GM21529 (cell line): ENCODE measurements at regions not wholly inside any gene's neighbourhood (a gene's known extent, or its start where the extent isn't known, plus 50 kb on each side); places are given as distances from the start of the nearest gene placed in this dataset.

ENCODE experiments used
- ATAC-seq: cut with Tn5 transposase; IDR thresholded peaks from one replicate; pipeline ENCODE4 v1.9.1; 2021; ENCODE audit not compliant: unreplicated experiment

GRCh38 chr1:55947446-55947845, 631.9 kb downstream of the PLPP3 start:
- no peak for ATAC-seq

DNA sequence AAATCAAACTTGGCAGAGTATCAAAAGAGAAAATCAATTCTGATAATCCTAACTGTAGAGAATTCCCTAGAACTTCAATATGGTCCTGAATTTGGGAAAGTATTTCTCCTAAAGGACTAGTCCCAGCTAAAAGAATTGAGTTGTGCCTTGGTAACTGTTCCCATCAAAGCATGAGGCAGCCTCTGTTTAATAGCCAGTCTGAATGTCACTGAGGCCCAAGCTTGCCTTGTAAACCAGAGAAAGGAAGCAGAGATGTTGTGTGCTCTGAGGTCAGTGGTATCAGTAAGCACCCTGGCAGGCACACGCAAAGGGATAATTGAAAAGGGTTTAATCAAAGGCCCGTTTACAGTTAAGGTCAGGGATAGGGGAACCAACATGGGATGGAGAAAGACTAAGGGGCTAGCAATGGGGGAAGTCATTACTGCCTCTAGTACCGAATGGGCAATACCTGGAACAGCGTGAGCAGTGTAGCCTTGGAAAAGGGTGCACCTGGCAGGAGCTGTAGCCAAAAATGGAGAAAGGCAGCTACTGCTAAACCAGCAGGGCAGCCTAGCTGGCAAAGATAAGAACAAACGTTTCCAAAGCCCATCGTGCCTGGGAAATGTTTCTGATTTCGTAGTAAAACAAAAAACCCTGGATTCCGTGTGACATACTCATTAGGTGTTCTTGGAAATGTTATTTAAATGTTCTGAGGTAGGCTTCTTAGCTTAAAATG, 635.5 kb downstream of the PLPP3 start:
- no peak for ATAC-seq

- ATAC-seq, result no peak
Observed at GRCh38 chr1:55943012-55943411, 636.4 kb downstream of the PLPP3 start.

- no peak for ATAC-seq
Observed at GRCh38 chr1:55939866-55940265, 639.5 kb downstream of the PLPP3 start.

DNA sequence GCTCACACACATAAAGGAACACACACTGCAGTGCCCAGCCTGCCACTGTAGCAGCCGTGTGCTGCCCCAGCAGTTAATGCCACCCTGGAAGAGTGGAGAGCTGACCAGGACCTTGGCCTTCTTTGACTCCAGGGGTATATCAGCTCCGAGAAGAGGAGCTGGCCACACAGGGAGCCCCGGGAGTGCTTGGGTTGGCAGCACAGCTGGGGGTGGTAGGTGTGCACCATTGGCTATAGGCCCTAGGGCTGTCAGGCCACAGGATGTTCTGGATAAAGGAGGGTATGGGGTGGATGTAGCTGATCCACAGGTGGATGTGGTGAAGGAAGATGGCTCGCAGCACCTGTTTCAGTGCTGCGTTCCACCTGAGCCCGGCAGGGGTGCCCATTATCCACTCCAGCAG, 640.5 kb downstream of the PLPP3 start:
- no peak for ATAC-seq

- no peak for ATAC-seq
Observed at GRCh38 chr1:55938376-55938850, 641.0 kb downstream of the PLPP3 start.

DNA sequence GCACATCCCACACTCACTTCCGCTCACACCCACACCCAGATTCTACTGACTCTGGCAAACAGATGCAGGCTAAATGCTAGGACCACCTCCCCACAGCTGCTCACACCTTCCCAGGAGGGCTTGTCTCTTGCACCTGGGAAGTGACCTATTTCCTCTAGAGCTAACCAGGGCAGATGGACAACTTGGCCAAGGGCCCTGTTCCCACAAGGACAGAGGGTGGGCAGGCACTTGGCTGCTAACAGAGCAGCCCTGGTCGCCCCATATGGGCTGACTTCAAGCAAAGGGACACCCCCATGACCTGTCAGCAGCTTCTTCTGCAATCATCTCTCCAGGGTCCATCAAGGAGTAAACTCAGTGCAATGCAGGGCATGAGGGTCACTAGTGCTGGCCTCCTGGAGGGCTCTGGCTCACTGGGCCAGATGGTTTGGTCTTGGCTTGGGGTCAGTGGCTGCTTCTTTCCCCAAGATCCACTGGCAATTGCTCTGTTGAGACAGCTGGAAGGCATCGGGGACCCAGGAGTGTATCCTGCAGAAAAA, 641.5 kb downstream of the PLPP3 start:
- ATAC-seq, result no peak

GRCh38 chr1:55935236-55935635, 644.1 kb downstream of the PLPP3 start:
- ATAC-seq, result no peak

DNA sequence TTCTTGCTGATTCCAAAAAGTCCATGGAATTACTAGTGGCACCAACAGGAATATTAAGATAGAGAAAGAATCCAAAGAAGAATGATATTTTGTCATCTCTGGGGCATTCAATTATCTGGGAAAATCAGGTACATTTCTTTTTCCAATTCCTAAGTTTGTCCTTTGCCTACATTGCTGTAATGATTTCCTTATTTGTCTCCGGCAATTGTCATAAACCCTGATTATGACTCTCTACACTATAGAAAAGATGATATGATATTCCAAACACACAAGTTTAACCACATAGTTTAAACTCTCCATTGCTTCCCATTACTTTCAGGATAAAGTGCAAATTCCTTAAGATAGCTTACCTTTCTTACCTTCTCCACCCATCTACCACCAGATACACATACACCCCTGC, 647.0 kb downstream of the PLPP3 start:
- no peak for ATAC-seq

DNA sequence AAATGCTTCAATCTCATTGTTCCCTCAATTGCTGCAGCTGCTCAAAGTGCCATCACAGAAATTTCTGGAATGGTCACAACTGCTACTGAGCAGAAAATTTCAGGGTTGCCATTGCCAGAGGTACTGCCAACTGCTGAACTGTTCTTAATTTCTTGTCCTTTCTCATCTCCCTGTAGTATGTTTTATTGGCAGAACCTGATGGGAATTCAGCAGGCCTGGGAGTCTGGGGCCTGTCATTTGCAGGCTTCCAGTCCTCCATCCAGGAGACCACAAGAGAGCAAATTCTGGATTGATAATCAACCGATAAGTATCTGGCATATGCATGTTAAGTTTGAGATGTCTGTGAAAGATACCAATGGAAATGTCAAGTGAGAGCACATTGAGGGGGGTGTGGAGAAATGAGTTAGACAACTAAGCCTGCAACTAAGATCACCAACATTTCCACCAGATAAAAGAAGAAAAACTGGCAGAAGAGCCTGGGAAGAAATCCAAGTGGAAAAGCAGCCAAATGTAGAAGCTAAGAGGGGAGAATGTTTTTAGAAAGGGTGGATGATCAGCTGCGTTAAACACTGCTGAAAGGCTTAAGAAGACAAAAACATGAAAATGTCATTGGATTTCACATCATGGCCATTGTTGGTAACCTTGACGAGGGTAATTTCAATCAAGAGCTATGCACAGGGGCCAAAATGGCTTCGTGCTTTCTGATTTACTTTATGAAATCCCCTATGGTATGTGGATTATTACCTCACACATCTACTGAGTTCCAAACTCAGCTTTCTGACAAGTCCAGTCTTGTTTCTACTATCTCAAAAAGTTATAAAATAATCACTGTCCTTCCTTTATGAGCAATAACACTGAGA, 648.1 kb downstream of the PLPP3 start:
- ATAC-seq, result no peak

DNA sequence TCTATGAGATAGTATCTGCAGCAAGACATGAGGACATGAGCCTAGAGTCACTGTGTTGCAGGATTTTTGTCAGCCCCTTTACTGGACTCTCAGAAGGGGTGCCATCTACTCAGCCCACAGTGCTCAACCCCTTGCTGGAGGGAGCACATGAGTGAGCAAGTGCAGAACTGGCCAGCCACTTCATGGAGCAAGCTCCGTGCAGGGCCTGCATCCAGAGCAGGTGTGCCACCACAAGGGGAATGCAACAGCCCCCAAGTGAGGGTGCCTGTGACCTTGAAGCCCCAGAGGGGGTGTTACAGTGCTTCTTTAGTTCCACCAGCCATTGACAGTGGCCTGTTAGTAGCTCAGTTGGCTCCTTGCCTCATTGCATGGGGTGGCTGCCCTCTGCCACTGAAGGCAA, 649.7 kb downstream of the PLPP3 start:
- ATAC-seq, result no peak

- ATAC-seq, result no peak
Observed at GRCh38 chr1:55928576-55928975, 650.8 kb downstream of the PLPP3 start.

DNA sequence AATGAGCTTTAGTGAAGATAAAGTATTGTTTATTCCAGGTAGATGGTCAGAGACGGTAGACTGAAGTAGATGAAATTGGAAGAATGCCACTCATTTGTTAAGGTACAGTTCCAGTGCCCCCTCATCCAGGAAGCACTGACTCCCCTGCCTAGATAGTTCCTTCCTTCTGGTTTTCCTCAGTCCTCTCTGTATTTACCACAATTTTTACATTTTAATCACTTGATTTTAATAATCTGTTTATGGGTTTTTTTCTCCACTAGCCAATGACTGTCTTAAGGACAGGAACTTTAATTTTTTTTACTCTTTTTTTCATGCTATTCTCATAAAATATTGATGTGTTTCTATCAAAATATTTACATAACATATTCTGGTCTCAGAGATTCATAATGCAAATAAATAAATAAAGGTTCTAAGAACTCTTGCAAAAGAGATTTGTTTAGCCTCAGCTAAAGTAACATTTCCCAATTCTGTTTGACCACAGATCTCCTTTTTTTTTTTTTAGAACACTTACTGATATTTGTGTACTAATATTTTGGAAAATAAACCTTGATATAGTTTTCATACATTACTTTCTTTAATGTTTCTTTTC, 651.6 kb downstream of the PLPP3 start:
- no peak for ATAC-seq

GRCh38 chr1:55926906-55927471, 652.4 kb downstream of the PLPP3 start:
- no peak for ATAC-seq

- ATAC-seq, result no peak
Observed at GRCh38 chr1:55916907-55917306, 662.5 kb downstream of the PLPP3 start.

DNA sequence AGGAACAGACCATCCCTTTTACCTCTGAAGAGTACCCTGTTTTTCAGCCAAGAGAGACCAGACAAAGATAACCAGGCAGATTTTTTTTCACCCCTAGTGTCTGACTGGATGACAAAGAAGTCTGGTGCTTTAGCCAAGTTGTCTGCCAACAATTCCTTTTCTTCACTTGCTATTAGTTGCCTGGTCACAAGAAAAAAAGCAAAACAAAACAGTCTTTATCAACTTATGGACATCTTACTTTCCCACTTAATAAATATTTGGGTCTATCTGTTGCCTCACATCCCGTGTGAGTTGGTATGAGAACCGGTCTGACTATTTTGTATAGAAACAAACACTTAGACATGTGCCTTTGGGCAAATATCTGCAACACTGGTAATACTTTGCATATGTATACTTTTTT, 662.9 kb downstream of the PLPP3 start:
- no peak for ATAC-seq

- ATAC-seq, result no peak
Observed at GRCh38 chr1:55913565-55913964, 665.8 kb downstream of the PLPP3 start.

DNA sequence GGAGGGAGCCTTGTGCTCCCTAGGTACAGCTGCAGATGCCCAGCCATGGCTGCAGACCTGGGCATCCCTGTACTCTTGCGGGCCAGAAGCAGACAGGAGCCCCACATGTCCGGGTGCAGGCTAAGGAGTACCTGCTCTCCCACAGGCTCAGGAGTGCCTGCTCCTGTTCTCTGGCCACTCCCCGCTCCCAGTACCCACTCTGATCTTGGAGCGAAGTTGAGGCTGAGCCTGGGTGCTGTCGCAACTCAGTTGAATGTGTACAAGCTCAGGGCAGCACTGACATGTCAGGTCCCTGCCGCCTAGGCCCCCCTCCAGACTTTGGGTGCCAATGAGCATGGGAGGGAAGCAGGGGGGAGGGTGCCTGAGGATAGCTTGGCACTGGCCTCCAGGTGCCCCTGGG, 666.9 kb downstream of the PLPP3 start:
- no peak for ATAC-seq

GRCh38 chr1:55904541-55904940, 674.8 kb downstream of the PLPP3 start:
- ATAC-seq, result no peak

- no peak for ATAC-seq
Observed at GRCh38 chr1:55898181-55898580, 681.2 kb downstream of the PLPP3 start.

DNA sequence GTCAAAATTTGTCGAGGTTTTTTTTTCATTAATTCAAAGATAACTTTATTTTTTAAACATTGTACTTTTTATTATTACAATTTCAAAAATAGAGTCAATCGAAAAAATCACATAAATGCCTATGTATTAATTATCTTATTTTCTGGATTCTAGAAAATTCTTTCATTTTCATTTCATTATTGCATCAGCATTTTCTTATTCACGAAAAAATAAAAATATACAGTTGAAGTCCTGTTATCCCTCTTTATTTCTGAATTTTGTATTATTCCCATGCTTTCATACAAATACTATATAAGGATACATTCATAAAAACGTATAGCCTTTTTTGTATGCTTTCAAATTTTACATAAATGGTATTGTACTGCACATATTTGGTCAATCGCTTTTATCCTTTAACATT, 681.0 kb upstream of the USP24 start:
- no peak for ATAC-seq
